ENCODE measurements at regions not wholly inside any gene's neighbourhood (a gene's known extent, or its start where the extent isn't known, plus 50 kb on each side); places are given as distances from the start of the nearest gene placed in this dataset.

DNA sequence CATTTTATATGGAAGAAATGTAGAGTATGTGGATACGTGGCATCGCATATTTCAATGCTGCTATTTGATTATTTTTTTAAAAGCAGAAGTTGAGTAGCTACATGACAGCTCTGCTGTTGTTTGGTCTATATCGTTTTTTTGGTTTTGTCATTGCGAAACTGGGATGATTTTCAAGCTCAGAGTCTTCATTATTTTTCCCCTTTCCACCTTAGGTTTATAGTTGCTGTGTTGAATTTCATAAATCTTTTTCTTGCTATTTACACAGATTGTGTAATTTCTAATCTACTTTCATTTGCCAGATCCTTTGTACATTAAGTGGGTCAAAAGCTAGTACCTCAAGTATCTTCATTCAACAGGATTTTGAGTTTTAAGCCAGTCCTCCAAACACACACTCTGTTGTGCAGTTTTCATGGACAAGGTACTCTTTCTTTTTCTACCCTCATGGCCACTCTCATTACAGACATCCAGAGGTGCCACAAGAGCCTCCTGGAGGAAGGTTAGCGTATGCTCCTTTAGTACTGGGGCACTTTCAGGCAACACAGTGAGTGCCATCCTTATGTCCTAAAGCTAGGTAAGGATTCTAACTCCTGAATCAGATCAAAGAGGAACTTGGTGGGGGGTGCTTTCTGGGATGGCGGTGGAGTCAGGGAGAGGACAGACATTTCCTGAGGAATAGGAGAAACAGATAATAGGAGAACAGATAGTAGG, 123.2 kb downstream of the FHIP1A start:
- Histone ChIP-seq H3K9me3 (ENCODE audit: low read depth) (no peaks in the 10 kb centered on the region), H3K4me3 (no peak overlapping the region), H2AFZ (replicated peaks) (no peak overlapping the region), H3K79me2 (ENCODE audit: low read depth) (no peaks in the 10 kb centered on the region), H3F3A (ENCODE audit: low read depth) (no peaks in the 10 kb centered on the region), H3K27me3 (no peaks in the 10 kb centered on the region), H4K20me1 (ENCODE audit: low read depth) (no peaks in the 10 kb centered on the region), H3K4me1 (no peaks in the 10 kb centered on the region), H3K4me2 (no peak overlapping the region), H3K9ac (no peak overlapping the region), H3K36me3 (no peaks in the 10 kb centered on the region), H3K27ac (no peak overlapping the region)
- Mint-ChIP-seq H3K36me3 (no peaks in the 10 kb centered on the region), H3K4me3 (no peak overlapping the region), H3K27me3 (ENCODE audit: insufficient read depth, low read depth) (no peaks in the 10 kb centered on the region), H3K27ac (no peak overlapping the region), H3K9me3 (peaks cover 3% of the 10 kb centered on the region), H3K4me1 (no peaks in the 10 kb centered on the region)
- TF ChIP-seq EZH2phosphoT487 (IDR thresholded peaks at IDR 0.05) (no peak), EZH2 (IDR thresholded peaks at IDR 0.05) (no peak)
- TF ChIP-seq, protein P1, sequence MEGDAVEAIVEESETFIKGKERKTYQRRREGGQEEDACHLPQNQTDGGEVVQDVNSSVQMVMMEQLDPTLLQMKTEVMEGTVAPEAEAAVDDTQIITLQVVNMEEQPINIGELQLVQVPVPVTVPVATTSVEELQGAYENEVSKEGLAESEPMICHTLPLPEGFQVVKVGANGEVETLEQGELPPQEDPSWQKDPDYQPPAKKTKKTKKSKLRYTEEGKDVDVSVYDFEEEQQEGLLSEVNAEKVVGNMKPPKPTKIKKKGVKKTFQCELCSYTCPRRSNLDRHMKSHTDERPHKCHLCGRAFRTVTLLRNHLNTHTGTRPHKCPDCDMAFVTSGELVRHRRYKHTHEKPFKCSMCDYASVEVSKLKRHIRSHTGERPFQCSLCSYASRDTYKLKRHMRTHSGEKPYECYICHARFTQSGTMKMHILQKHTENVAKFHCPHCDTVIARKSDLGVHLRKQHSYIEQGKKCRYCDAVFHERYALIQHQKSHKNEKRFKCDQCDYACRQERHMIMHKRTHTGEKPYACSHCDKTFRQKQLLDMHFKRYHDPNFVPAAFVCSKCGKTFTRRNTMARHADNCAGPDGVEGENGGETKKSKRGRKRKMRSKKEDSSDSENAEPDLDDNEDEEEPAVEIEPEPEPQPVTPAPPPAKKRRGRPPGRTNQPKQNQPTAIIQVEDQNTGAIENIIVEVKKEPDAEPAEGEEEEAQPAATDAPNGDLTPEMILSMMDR (IDR thresholded peaks at IDR 0.05) = no peak
- no peak for DNase-seq (ENCODE audit: low spot score)

DNA sequence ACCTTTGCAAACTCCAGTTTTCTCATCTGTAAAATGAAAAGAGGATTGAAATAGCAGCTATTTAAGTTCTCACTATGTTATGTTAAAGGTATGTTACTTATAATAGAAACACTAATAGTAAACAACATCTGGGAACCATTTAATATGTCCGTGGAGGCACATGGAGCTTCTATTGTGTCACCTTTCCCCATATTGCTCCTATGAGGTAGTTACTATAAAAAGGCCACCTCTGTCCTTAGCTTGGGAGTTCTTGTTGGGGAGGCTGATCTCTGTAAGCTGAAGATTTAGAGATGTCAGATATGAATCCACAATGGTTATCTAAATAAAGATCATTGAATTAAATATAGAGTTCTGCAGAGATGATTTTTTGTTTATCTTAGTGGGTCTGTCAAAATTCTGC, 125.2 kb downstream of the FHIP1A start:
- H3K9ac ChIP-seq = no peak overlapping the region
- H3K4me1 ChIP-seq = no peaks in the 10 kb centered on the region
- H4K20me1 ChIP-seq (ENCODE audit: low read depth) = no peaks in the 10 kb centered on the region
- Mint-ChIP-seq H3K27ac (no peak overlapping the region), H3K27me3 (ENCODE audit: insufficient read depth, low read depth) (no peaks in the 10 kb centered on the region), H3K36me3 (no peaks in the 10 kb centered on the region), H3K4me1 (no peaks in the 10 kb centered on the region), H3K4me3 (no peak overlapping the region), H3K9me3 (no peaks in the 10 kb centered on the region)
- no peaks in the 10 kb centered on the region for H3K27me3 ChIP-seq
- H3K4me2 ChIP-seq = no peak overlapping the region
- no peak overlapping the region for H2AFZ ChIP-seq (replicated peaks)
- no peak for DNase-seq (ENCODE audit: low spot score)
- H3K27ac ChIP-seq = no peak overlapping the region
- H3F3A ChIP-seq (ENCODE audit: low read depth) = no peaks in the 10 kb centered on the region
- H3K79me2 ChIP-seq (ENCODE audit: low read depth) = no peaks in the 10 kb centered on the region
- H3K36me3 ChIP-seq = no peaks in the 10 kb centered on the region
- TF ChIP-seq, protein P1 (IDR thresholded peaks at IDR 0.05) = no peak
- TF ChIP-seq EZH2 (IDR thresholded peaks at IDR 0.05) (no peak), EZH2phosphoT487 (IDR thresholded peaks at IDR 0.05) (no peak)
- no peaks in the 10 kb centered on the region for H3K9me3 ChIP-seq (ENCODE audit: low read depth)
- H3K4me3 ChIP-seq = no peak overlapping the region

DNA sequence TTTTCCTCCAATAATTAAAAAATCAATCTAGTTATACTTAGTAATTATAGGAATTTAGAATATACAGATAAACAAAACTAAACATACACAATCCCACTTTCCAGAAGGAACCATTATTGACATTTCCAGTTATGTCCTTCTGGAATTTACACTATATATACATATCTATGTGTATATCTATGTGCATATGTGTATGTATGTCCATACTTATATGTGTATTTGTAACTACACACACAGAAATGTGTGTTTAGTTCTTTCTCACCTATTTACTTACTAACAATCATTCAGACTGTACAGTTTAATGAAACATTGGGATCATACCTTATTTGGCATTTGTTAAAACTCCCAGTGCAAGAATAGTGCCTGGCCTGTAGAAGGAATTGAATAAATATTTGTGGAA, 126.4 kb downstream of the FHIP1A start:
- H3K4me3 ChIP-seq = no peak overlapping the region
- H2AFZ ChIP-seq (replicated peaks) = no peak overlapping the region
- H3K9ac ChIP-seq = no peak overlapping the region
- H3K27ac ChIP-seq = no peak overlapping the region
- H3K4me3 Mint-ChIP-seq = no peak overlapping the region
- H3K4me2 ChIP-seq = no peak overlapping the region
- no peaks in the 10 kb centered on the region for H3K36me3 Mint-ChIP-seq
- no peaks in the 10 kb centered on the region for H3K79me2 ChIP-seq (ENCODE audit: low read depth)
- no peaks in the 10 kb centered on the region for H3K27me3 ChIP-seq
- no peaks in the 10 kb centered on the region for H3K9me3 ChIP-seq (ENCODE audit: low read depth)
- no peaks in the 10 kb centered on the region for H3K4me1 ChIP-seq
- TF ChIP-seq EZH2 (IDR thresholded peaks at IDR 0.05) (no peak), EZH2phosphoT487 (IDR thresholded peaks at IDR 0.05) (no peak)
- TF ChIP-seq, protein P1 (IDR thresholded peaks at IDR 0.05) = no peak
- no peaks in the 10 kb centered on the region for H3K27me3 Mint-ChIP-seq (ENCODE audit: insufficient read depth, low read depth)
- no peak overlapping the region for H3K27ac Mint-ChIP-seq
- H3K36me3 ChIP-seq = no peaks in the 10 kb centered on the region
- no peaks in the 10 kb centered on the region for H3F3A ChIP-seq (ENCODE audit: low read depth)
- H4K20me1 ChIP-seq (ENCODE audit: low read depth) = no peaks in the 10 kb centered on the region
- no peak for DNase-seq (ENCODE audit: low spot score)
- H3K4me1 Mint-ChIP-seq = no peaks in the 10 kb centered on the region
- no peaks in the 10 kb centered on the region for H3K9me3 Mint-ChIP-seq

All from neural progenitor cell (in vitro differentiated cells).